ENCODE measurements at regions not wholly inside any gene's neighbourhood (a gene's known extent, or its start where the extent isn't known, plus 50 kb on each side); places are given as distances from the start of the nearest gene placed in this dataset.

- no peak for TF ChIP-seq POLR2A (IDR thresholded peaks at IDR 0.05)
- no peak for TF ChIP-seq CTCF (IDR thresholded peaks at IDR 0.05)
Observed at GRCh38 chr4:130486186-130486585, 1390.2 kb downstream of the C4orf33 start.

Measured in vagina (tissue), 2 donors.